Thymus (tissue), 11 donors: ENCODE measurements at regions not wholly inside any gene's neighbourhood (a gene's known extent, or its start where the extent isn't known, plus 50 kb on each side); places are given as distances from the start of the nearest gene placed in this dataset.

Source experiments
- DNase-seq, 9 donors: peaks; one replicate each; pipeline ENCODE4 v3.0.0-alpha.2; 2013; ENCODE audit warnings: low spot score in 9 of 9, low read depth in 6 of 9, missing footprints in 1 of 9
- H3K27ac ChIP-seq, 2 donors: one replicate each; pipeline ENCODE4 v1.5.1; 2013; ENCODE audit warnings: control low read depth in 1 of 2, low read depth in 1 of 2, low read length in 1 of 2, mild to moderate bottlenecking in 1 of 2, moderate library complexity in 1 of 2
- H3K27me3 ChIP-seq, 2 donors: one replicate each; pipeline ENCODE4 v1.5.1; 2013; ENCODE audit warnings: low read length in 1 of 2; ENCODE audit not compliant: control insufficient read depth in 2 of 2, insufficient read depth in 1 of 2
- H3K36me3 ChIP-seq, 2 donors: one replicate each; pipeline ENCODE4 v1.5.1; 2013; ENCODE audit warnings: low read length in 1 of 2, mild to moderate bottlenecking in 1 of 2, moderate library complexity in 1 of 2; ENCODE audit not compliant: control insufficient read depth in 2 of 2, insufficient read depth in 2 of 2
- H3K4me1 ChIP-seq, 2 donors: one replicate each; pipeline ENCODE4 v1.5.1; 2013; ENCODE audit warnings: low read length in 2 of 2; ENCODE audit not compliant: control insufficient read depth in 2 of 2, insufficient read depth in 2 of 2
- H3K4me3 ChIP-seq, 2 donors: one replicate each; pipeline ENCODE4 v1.5.1; 2013; ENCODE audit warnings: low read length in 2 of 2, control low read depth in 1 of 2, mild to moderate bottlenecking in 1 of 2
- H3K9me3 ChIP-seq, 2 donors: one replicate each; pipeline ENCODE4 v1.5.1; 2013; ENCODE audit warnings: low read length in 1 of 2, mild to moderate bottlenecking in 1 of 2; ENCODE audit not compliant: control insufficient read depth in 2 of 2, insufficient read depth in 1 of 2
- WGBS: extraction: QIAGEN DNeasy Blood & Tissue Kit; methylation state at CpG from one replicate; pipeline ENCODE4 v1.1.7; 2013; 5-methylcytosine and 5-hydroxymethylcytosine counted together
- donor health status: healthy.

GRCh38 chr12:33323823-33324222 lies 115.8 kb downstream of the SYT10 start:
- 85% methylated on average over 1 of the region's 1 CpG for WGBS
- no peak overlapping the region for H3K4me3 ChIP-seq
- H3K4me1 ChIP-seq, result no peaks in the 10 kb centered on the region
- no peak for DNase-seq
- H3K36me3 ChIP-seq, result no peaks in the 10 kb centered on the region
- H3K9me3 ChIP-seq, result no peaks in the 10 kb centered on the region
- H3K27ac ChIP-seq, result no peak overlapping the region
- no peaks in the 10 kb centered on the region for H3K27me3 ChIP-seq

GRCh38 chr12:33322519-33322918 lies 117.1 kb downstream of the SYT10 start:
- DNase-seq, result no peak
- 86% methylated on average over 5 of the region's 5 CpGs for WGBS
- H3K4me1 ChIP-seq, result no peaks in the 10 kb centered on the region
- no peaks in the 10 kb centered on the region for H3K9me3 ChIP-seq
- no peaks in the 10 kb centered on the region for H3K36me3 ChIP-seq
- H3K4me3 ChIP-seq, result no peak overlapping the region
- no peak overlapping the region for H3K27ac ChIP-seq
- H3K27me3 ChIP-seq, result no peaks in the 10 kb centered on the region

DNA sequence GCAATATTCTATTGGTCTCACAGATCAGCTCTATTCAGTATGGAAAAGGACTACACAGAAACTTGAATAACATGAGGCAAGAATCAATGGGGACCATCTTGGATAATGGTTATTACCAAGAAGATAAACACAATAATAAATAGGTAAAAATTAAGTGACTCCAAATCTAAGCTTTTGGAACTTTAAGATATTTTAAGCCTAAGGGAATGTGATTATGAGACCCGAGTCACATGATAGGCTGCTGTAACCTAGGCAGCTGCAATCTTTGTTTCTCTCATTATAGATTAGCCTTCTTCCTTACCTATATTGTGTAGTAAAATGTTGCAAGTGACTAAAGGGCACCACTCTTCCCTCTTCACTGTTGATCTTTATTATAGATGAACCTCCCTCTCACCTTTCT lies 121.9 kb downstream of the SYT10 start:
- H3K36me3 ChIP-seq, result no peaks in the 10 kb centered on the region
- no peak for DNase-seq
- 98% methylated on average over 1 of the region's 1 CpG for WGBS
- H3K4me3 ChIP-seq, result no peak overlapping the region
- H3K9me3 ChIP-seq, result no peaks in the 10 kb centered on the region
- no peaks in the 10 kb centered on the region for H3K4me1 ChIP-seq
- H3K27ac ChIP-seq, result no peak overlapping the region
- no peaks in the 10 kb centered on the region for H3K27me3 ChIP-seq

- Histone ChIP-seq H3K27me3 (no peaks in the 10 kb centered on the region), H3K9me3 (peaks cover 0 to 9% of the 10 kb centered on the region in 2 donors), H3K27ac (no peak overlapping the region), H3K36me3 (no peaks in the 10 kb centered on the region), H3K4me1 (no peaks in the 10 kb centered on the region), H3K4me3 (no peak overlapping the region)
- WGBS, result 10% methylated on average over 1 of the region's 1 CpG
- DNase-seq, result no peak
Measured at GRCh38 chr12:33314223-33314622, 125.4 kb downstream of the SYT10 start.

DNA sequence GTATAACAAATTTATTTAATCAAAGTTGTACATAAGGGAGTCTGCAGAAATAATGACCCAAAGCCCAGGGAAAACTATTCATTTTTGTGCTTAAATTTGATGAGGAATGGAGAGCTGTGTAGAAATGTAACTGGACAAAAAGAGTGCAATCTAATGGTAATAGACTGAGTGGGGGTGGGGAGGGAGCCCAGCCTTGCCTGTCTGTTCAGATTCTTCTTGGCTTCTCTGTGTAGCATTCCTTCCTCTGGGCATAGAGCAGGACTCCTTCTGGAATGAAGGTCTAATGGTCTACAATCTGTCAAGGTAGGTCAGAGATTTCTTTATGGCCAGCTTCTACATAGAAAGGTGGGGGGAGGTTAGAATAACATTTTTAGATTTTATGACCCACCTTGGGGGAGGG lies 126.1 kb downstream of the SYT10 start:
- H3K4me1 ChIP-seq, result no peaks in the 10 kb centered on the region
- H3K27me3 ChIP-seq, result no peaks in the 10 kb centered on the region
- H3K27ac ChIP-seq, result no peak overlapping the region
- H3K36me3 ChIP-seq, result no peaks in the 10 kb centered on the region
- no peak overlapping the region for H3K4me3 ChIP-seq
- DNase-seq, result no peak
- H3K9me3 ChIP-seq, result peaks cover 0 to 9% of the 10 kb centered on the region in 2 donors

DNA sequence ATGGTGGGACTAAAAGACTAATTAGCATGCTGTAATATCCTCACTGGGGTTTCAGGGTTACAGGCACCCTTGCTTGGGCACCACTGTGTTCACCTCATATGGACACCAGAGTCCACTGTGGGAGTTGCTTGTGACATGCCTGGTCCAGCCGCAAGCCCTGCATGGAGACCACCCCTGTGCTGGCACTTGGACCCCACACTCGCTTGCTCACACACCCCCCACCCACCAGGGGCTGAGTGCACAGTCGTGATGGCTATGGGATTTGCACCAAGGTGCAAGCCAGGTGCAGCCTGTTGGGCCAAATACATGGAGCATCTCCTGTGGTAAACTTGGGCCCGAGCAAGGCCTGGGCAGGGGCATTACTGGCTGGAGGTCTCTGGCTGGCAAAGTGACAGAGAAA lies 129.1 kb downstream of the SYT10 start:
- H3K9me3 ChIP-seq, result peaks cover 0 to 9% of the 10 kb centered on the region in 2 donors
- no peaks in the 10 kb centered on the region for H3K4me1 ChIP-seq
- no peak overlapping the region for H3K27ac ChIP-seq
- no peak overlapping the region for H3K4me3 ChIP-seq
- no peaks in the 10 kb centered on the region for H3K36me3 ChIP-seq
- 89% methylated on average over 4 of the region's 4 CpGs for WGBS
- H3K27me3 ChIP-seq, result no peaks in the 10 kb centered on the region
- no peak for DNase-seq

GRCh38 chr12:33304176-33304575 lies 135.4 kb downstream of the SYT10 start:
- Histone ChIP-seq H3K4me3 (no peak overlapping the region), H3K9me3 (peaks cover 0 to 3% of the 10 kb centered on the region in 2 donors), H3K36me3 (no peaks in the 10 kb centered on the region), H3K4me1 (no peaks in the 10 kb centered on the region), H3K27me3 (no peaks in the 10 kb centered on the region), H3K27ac (no peak overlapping the region)
- no peak for DNase-seq
- WGBS, result 80% methylated on average over 2 of the region's 2 CpGs

- Histone ChIP-seq H3K27ac (no peak overlapping the region), H3K36me3 (no peaks in the 10 kb centered on the region), H3K9me3 (peaks cover 0 to 7% of the 10 kb centered on the region in 2 donors), H3K27me3 (no peaks in the 10 kb centered on the region), H3K4me1 (no peaks in the 10 kb centered on the region), H3K4me3 (no peak overlapping the region)
- DNase-seq, result no peak
- WGBS, result 52% methylated on average over 2 of the region's 2 CpGs
Measured at GRCh38 chr12:33296529-33296928, 143.1 kb downstream of the SYT10 start.

DNA sequence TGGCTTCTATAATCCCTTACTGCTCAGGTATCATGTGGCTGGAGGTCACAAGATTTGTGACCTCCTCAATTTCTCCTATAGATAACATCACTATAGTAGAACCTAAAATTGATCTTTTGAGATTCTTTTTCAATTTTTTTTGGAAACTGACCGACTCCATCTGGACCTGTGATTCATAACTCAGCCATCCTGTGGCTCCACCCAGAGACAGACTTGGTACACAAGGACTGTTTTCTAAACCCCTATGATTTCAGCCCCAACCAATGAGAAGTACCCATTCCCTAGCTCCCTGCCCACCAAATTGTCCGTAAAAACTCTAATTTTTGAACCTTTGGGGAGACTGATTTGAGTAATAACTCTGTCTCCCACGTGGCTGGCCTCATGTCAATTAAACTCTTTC lies 148.9 kb downstream of the SYT10 start:
- 60% methylated on average over 3 of the region's 3 CpGs for WGBS
- H3K4me1 ChIP-seq, result no peaks in the 10 kb centered on the region
- H3K9me3 ChIP-seq, result no peaks in the 10 kb centered on the region
- no peaks in the 10 kb centered on the region for H3K36me3 ChIP-seq
- no peak overlapping the region for H3K27ac ChIP-seq
- H3K4me3 ChIP-seq, result no peak overlapping the region
- DNase-seq, result no peak
- H3K27me3 ChIP-seq, result no peaks in the 10 kb centered on the region

- Histone ChIP-seq H3K9me3 (peaks cover 0 to 3% of the 10 kb centered on the region in 2 donors), H3K27me3 (no peaks in the 10 kb centered on the region), H3K4me3 (no peak overlapping the region), H3K4me1 (no peaks in the 10 kb centered on the region), H3K36me3 (no peaks in the 10 kb centered on the region), H3K27ac (no peak overlapping the region)
- WGBS, result 97% methylated on average over 1 of the region's 1 CpG
- DNase-seq, result no peak
Measured at GRCh38 chr12:33283054-33283453, 156.6 kb downstream of the SYT10 start.
